B cell (primary cell): ENCODE measurements at regions not wholly inside any gene's neighbourhood (a gene's known extent, or its start where the extent isn't known, plus 50 kb on each side); places are given as distances from the start of the nearest gene placed in this dataset.

Experiments
- ATAC-seq: fragments of 200-7000 bp; cut with Tn5 transposase; one replicate; pipeline ENCODE4 v1.10.0; 2021; ENCODE audit warnings: low read depth, mild to moderate bottlenecking, moderate number of reproducible peaks, moderate library complexity
- CTCF ChIA-PET: fragments of 350-600 bp; sonication (Branson Sonifier 250); formaldehyde crosslinking; loops from one replicate; lab custom pipeline; 2021; ENCODE audit warnings: antibody characterized with exemption, inconsistent platforms; lab: Charles Lee
- POLR2A ChIA-PET: fragments of 350-600 bp; sonication (Branson Sonifier 250); formaldehyde crosslinking; loops from one replicate; lab custom pipeline; 2021; ENCODE audit warnings: antibody characterized with exemption; lab: Charles Lee
- DNase-seq: peaks from one replicate; pipeline ENCODE4 v3.0.0; 2013
- H2AFZ ChIP-seq: 2 replicates; pipeline ENCODE4 v1.6.1; 2012; ENCODE audit warnings: mild to moderate bottlenecking, low read depth, low read length; ENCODE audit not compliant: insufficient read depth, poor library complexity, severe bottlenecking
- H3K27ac ChIP-seq, 2 donors: 1 replicate in 1 of 2; 2 replicates in 1 of 2; pipeline ENCODE4 v1.5.1; 2012 to 2013; ENCODE audit warnings: low read length in 2 of 2, mild to moderate bottlenecking in 2 of 2, moderate library complexity in 1 of 2
- H3K27me3 ChIP-seq, 4 experiments: fragments of 200-600 bp in 1 of 4; sonication (generic) in 1 of 4; replicated peaks in 1 of 4; 1 replicate in 2 of 4; 2 replicates in 2 of 4; pipeline versions ENCODE4 v1.6.1 to v1.7.0; 2013 to 2016; ENCODE audit warnings: low read length in 3 of 4, mild to moderate bottlenecking in 2 of 4, mixed read lengths in 1 of 4, moderate library complexity in 1 of 4; ENCODE audit not compliant: insufficient read depth in 4 of 4, control insufficient read depth in 3 of 4; ENCODE audit errors: control extremely low read depth in 1 of 4
- H3K36me3 ChIP-seq, 2 experiments: replicated peaks in 1 of 2; 1 replicate in 1 of 2; 2 replicates in 1 of 2; pipeline versions ENCODE4 v1.6.1 to v1.7.1; 2013; ENCODE audit warnings: low read length in 1 of 2; ENCODE audit not compliant: insufficient read depth in 2 of 2, control insufficient read depth in 1 of 2; ENCODE audit errors: control extremely low read depth in 1 of 2, extremely low read depth in 1 of 2
- H3K4me1 ChIP-seq, 2 donors: fragments of 200-600 bp in 1 of 2; sonication (generic) in 1 of 2; 1 replicate in 1 of 2; 2 replicates in 1 of 2; pipeline versions ENCODE4 v1.5.1 to v1.6.1; 2013 to 2017; ENCODE audit warnings: low read length in 2 of 2; ENCODE audit not compliant: control insufficient read depth in 2 of 2, insufficient read depth in 2 of 2
- H3K4me2 ChIP-seq: replicated peaks from 2 replicates; pipeline ENCODE3; 2012; ENCODE audit warnings: mild to moderate bottlenecking, low read depth, low read length; ENCODE audit not compliant: poor library complexity, severe bottlenecking
- H3K4me3 ChIP-seq, 5 experiments: fragments of 200-600 bp in 1 of 5; sonication (generic) in 1 of 5; 1 replicate in 3 of 5; 2 replicates in 2 of 5; pipeline versions ENCODE4 v1.5.1 to v1.7.0; 2011 to 2016; ENCODE audit warnings: low read length in 4 of 5, mild to moderate bottlenecking in 4 of 5, low read depth in 2 of 5, control low read depth in 1 of 5, moderate library complexity in 1 of 5; ENCODE audit not compliant: insufficient read depth in 1 of 5; ENCODE audit errors: control extremely low read depth in 1 of 5, extremely low read depth in 1 of 5
- H3K79me2 ChIP-seq: fragments of 200-600 bp; sonication (generic); one replicate; pipeline ENCODE4 v1.6.0; 2016; ENCODE audit warnings: low read length; ENCODE audit not compliant: control insufficient read depth, insufficient read depth
- H3K9ac ChIP-seq: fragments of 200-600 bp; sonication (generic); 2 replicates; pipeline ENCODE4 v1.6.1; 2017; ENCODE audit warnings: mild to moderate bottlenecking, low read length, moderate library complexity
- H3K9me3 ChIP-seq, 3 donors: one replicate each; pipeline versions ENCODE4 v1.6.1 to v1.7.1; 2013; ENCODE audit warnings: low read length in 2 of 3; ENCODE audit not compliant: control insufficient read depth in 2 of 3, insufficient read depth in 1 of 3; ENCODE audit errors: control extremely low read depth in 1 of 3
- H4K20me1 ChIP-seq: 2 replicates; pipeline ENCODE4 v1.6.0; 2012; ENCODE audit warnings: mild to moderate bottlenecking, low read length; ENCODE audit not compliant: insufficient read depth, control insufficient read depth, poor library complexity, severe bottlenecking
- H3K27ac Mint-ChIP-seq: one replicate; pipeline ENCODE4 v1.8.0; 2021; ENCODE audit warnings: mixed read lengths
- H3K27me3 Mint-ChIP-seq: one replicate; pipeline ENCODE4 v1.8.0; 2021; ENCODE audit warnings: mixed read lengths
- H3K4me1 Mint-ChIP-seq: one replicate; pipeline ENCODE4 v1.8.0; 2021; ENCODE audit warnings: mixed read lengths
- H3K4me3 Mint-ChIP-seq: one replicate; pipeline ENCODE4 v1.8.0; 2021; ENCODE audit warnings: mixed read lengths
- H3K9me3 Mint-ChIP-seq: one replicate; pipeline ENCODE4 v1.8.0; 2022; ENCODE audit warnings: mixed read lengths; ENCODE audit not compliant: insufficient read depth
- CTCF ChIP-seq: fragments of 200-600 bp; IDR thresholded peaks from one replicate; pipeline ENCODE4 v1.8.0; 2022; ENCODE audit warnings: antibody characterized with exemption, mild to moderate bottlenecking
- EZH2 ChIP-seq: IDR thresholded peaks from 2 replicates; pipeline ENCODE4 v1.6.1; 2012; ENCODE audit warnings: borderline replicate concordance, low read depth, mild to moderate bottlenecking, moderate library complexity, low read length; ENCODE audit not compliant: insufficient read depth, poor library complexity, severe bottlenecking
- WGBS: methylation state at CpG from one replicate; pipeline ENCODE4 v1.1.5; 2013; ENCODE audit warnings: missing lambda C conversion rate; ENCODE audit not compliant: insufficient coverage; 5-methylcytosine and 5-hydroxymethylcytosine counted together
- intact Hi-C: fragments of 100-400 bp; cut with micrococcal nuclease; formaldehyde crosslinking; loops from one replicate; pipeline ENCODE4 v1.10.0; 2022

GRCh38 chr1:194707074-194707473 is 1520.7 kb upstream of the B3GALT2 start:
- H3K79me2 ChIP-seq, result no peaks in the 10 kb centered on the region
- DNase-seq (no peak), ATAC-seq (no peak)
- H3K4me1 ChIP-seq, result no peaks in the 10 kb centered on the region
- CTCF ChIA-PET, result no interaction called here
- H2AFZ ChIP-seq, result no peak overlapping the region
- no peaks in the 10 kb centered on the region for H3K27me3 ChIP-seq
- 91% methylated on average over 4 of the region's 6 CpGs for WGBS
- H3K27ac ChIP-seq, result no peak overlapping the region
- H3K9me3 ChIP-seq, result no peaks in the 10 kb centered on the region
- Mint-ChIP-seq H3K4me1 (no peaks in the 10 kb centered on the region), H3K27ac (no peak overlapping the region), H3K27me3 (no peaks in the 10 kb centered on the region), H3K9me3 (no peaks in the 10 kb centered on the region), H3K4me3 (no peak overlapping the region)
- intact Hi-C loops, result no loop called here
- H3K9ac ChIP-seq, result no peak overlapping the region
- no peaks in the 10 kb centered on the region for H3K36me3 ChIP-seq
- POLR2A ChIA-PET, result no interaction called here
- H3K4me2 ChIP-seq, result no peak overlapping the region
- no peak overlapping the region for H3K4me3 ChIP-seq
- H4K20me1 ChIP-seq, result no peaks in the 10 kb centered on the region
- TF ChIP-seq CTCF (no peak), EZH2 (no peak)

GRCh38 chr1:194705123-194705854 is 1518.9 kb upstream of the B3GALT2 start:
- Mint-ChIP-seq H3K27ac (no peak overlapping the region), H3K4me3 (no peak overlapping the region), H3K4me1 (no peaks in the 10 kb centered on the region), H3K27me3 (no peaks in the 10 kb centered on the region), H3K9me3 (no peaks in the 10 kb centered on the region)
- TF ChIP-seq CTCF (no peak), EZH2 (no peak)
- Histone ChIP-seq H3K27ac (no peak overlapping the region), H3K9me3 (no peaks in the 10 kb centered on the region), H3K27me3 (no peaks in the 10 kb centered on the region), H3K79me2 (no peaks in the 10 kb centered on the region), H3K4me1 (no peaks in the 10 kb centered on the region), H2AFZ (no peak overlapping the region), H3K4me3 (no peak overlapping the region), H3K9ac (no peak overlapping the region), H3K4me2 (no peak overlapping the region), H3K36me3 (no peaks in the 10 kb centered on the region), H4K20me1 (no peaks in the 10 kb centered on the region)
- 50% methylated on average over 1 of the region's 3 CpGs for WGBS
- ChIA-PET POLR2A (no interaction called here), CTCF (no interaction called here)
- no peak for DNase-seq
- ATAC-seq, result no peak
- intact Hi-C loops, result no loop called here
